GM18508 (cell line): ENCODE measurements at regions not wholly inside any gene's neighbourhood (a gene's known extent, or its start where the extent isn't known, plus 50 kb on each side); places are given as distances from the start of the nearest gene placed in this dataset.

Experiments used
- ATAC-seq: cut with Tn5 transposase; IDR thresholded peaks from one replicate; pipeline ENCODE4 v1.9.1; 2021; ENCODE audit warnings: moderate number of reproducible peaks; ENCODE audit not compliant: insufficient read depth, unreplicated experiment

DNA sequence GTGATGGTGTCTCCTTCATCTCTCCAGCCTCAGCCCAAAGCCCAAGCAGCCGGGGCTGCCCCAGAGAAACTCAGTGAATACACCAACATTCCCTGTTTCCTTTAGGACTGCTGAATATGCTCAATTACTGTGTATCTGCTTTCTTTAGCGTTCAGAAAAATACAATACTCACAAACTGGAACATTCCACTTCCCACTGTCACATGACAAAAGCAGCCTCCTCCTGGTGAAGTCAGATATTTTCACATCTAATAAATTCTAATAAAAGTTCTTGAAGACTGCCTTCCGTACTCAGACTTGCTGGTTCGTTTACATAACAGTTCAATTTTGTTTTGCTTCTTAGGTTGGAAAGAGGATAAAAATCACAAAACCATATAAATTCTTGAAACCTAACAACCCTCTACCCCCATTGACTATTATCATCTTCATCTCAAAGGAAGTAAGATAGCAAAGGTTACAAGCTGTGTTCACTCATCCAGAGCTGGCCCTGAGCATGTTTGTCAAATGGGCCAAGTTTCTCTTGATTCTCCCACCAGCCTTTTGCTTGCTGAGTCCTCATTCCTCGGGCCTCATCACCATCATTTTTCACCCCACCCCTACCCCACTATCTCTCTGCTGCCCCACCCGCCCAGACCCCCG lies 190.8 kb upstream of the HNRNPA3 start:
- ATAC-seq: no peak

DNA sequence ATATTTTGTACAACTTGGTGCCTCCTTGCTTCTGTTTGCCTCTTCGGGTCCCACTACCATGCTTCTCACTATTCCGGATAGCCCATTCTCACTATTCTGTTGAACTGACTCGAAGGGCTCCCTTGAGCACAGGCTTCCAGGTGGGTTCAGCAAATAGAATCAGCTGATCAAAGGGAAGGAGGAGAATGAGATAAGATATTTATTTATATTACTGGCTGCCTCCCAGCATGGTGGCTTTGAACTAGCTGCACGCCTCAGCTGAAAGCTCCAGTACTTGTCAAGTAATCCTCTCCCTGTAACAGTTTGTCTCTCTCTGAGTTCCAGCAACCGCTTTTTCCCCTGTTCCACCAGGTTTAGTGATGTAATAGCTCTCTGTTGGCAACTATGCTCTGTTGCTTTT lies 187.8 kb upstream of the HNRNPA3 start:
- ATAC-seq: no peak

DNA sequence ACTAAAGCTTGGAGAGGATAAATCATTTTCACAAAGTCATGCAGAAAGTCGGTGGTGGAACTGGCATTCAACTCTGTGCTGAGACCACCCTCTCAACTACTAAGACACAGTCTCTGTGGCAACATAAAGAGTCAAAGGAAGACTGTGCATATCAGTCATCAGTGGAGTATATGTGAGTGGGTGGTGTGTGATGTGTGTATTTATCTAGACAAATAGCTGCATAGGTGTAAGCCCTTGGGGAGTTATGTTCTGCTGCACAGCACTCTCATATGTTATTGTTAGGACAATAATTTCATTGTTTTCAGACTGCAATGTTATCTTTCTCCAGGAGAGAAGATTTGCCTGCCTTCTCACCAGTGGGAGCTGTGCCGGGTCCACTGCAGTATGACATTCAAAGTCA lies 186.3 kb upstream of the HNRNPA3 start:
- ATAC-seq: no peak

DNA sequence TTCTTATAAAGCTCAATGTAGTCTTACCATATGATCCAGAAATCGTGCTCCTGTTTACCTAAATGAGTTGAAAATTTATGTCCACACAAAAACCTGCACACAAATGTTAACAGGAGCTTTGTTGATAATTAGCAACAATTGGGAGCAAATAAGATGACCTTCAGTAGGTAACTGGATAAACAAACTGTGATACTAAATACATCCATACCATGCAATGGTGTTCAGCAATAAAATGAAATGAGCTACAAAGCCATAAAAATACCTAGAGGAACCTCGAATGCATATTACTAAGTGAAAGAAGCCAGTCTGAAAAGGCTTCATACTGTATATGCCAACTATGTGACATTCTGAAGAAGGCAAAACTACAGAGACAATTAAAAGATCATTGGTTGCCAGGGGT lies 185.6 kb upstream of the HNRNPA3 start:
- no peak for ATAC-seq

DNA sequence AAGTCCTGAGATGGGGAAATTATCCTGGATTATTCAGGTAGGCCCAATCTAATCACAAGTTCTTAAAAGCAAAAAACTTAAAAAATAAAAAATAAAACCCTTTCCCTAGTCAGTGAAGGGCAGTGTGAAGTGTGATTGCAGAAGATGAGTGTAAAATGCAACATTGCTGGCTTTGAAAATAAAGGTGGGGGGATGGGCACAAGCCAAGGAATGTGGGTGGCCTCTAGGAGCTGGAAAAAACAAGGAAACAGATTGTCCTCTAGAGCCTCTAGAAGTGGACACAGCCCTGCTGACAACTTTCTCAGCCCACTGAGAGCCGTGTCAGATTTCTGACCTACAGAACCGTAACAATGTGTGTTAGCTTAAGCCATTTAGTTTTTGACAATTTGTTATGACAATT lies 184.3 kb upstream of the HNRNPA3 start:
- no peak for ATAC-seq

DNA sequence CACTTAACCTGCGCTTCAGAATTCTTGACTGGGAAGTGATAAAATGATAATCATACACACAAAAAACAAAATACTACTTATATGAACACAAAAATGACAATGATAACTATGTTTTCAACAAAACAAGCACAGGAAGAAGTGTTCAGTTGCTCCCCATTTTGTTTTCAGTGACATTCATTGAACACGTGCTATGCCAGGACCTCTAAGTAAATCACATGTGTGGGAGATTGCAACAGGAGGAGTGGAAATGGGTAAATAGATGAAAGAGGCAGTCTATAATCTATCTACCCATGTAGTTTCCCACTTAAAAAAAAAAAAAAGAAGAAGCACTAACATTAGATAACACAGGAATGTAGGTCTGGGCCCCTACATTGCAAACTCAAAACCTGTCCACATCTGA lies 183.5 kb upstream of the HNRNPA3 start:
- ATAC-seq: no peak

DNA sequence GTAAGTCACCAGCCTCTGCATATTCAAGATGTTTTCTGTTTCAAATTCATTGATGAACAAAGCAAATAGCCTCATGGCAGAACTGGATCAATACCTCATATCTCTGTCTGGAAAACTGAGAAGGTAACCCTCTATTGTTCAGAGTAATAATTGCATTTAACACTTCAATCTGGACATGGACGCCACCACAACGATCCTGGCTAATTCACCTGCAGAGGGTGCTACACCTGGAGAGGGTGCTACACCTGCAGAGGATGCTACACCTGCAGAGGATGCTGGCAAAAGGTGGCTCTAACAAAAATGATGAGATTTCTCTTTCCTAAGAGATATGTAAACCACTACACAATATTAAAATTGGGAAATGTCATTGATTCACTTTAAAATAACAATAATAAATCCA lies 183.1 kb upstream of the HNRNPA3 start:
- ATAC-seq: no peak

DNA sequence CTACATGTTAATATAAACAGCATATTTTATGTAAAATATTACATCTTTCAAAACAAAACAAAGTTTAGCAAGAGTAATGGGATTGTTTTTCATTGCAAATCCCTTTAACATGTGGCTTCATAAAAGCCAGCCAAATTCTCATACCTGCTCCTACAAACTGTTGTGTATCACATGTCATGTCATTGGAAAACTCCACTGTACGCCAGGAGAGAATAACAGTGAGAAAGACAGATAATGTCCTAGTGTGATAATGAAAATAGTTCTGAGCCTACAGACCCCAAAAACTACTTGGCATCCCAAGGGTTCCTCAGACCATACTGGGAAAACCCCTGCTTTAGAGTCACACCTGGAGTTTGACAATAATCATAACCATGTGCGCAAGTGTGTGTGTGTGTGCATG lies 182.7 kb upstream of the HNRNPA3 start:
- ATAC-seq: no peak

DNA sequence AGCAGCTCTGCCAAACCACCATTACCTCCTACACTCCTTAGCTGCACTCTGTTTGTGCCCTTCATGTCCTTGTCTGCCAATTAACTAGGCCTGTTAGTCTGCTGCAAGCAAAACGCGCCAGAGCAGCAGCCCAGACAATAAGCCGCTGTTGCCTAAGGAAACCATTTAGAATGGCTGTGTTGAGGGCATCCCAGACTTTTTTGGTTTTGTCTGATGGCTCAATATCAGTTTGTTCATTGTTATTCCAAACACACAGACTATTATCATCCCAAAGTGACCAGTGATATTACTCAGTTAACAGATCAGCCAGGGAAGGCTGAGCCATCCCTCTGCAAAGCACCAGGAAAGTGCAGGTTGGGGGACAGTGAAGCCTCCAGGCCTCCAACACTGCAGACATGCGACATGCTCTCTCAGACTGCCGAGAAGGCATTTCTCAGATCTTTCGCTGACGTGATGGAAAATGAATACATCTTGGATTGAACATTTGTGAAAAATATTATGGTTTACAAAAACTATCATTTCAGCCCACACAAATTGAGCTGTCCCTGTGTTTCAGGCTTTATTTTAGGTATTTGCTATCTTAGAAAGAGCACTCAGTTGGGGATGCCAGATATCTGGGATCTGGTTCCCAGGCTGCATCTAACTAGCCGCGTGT lies 182.0 kb upstream of the HNRNPA3 start:
- ATAC-seq: no peak

DNA sequence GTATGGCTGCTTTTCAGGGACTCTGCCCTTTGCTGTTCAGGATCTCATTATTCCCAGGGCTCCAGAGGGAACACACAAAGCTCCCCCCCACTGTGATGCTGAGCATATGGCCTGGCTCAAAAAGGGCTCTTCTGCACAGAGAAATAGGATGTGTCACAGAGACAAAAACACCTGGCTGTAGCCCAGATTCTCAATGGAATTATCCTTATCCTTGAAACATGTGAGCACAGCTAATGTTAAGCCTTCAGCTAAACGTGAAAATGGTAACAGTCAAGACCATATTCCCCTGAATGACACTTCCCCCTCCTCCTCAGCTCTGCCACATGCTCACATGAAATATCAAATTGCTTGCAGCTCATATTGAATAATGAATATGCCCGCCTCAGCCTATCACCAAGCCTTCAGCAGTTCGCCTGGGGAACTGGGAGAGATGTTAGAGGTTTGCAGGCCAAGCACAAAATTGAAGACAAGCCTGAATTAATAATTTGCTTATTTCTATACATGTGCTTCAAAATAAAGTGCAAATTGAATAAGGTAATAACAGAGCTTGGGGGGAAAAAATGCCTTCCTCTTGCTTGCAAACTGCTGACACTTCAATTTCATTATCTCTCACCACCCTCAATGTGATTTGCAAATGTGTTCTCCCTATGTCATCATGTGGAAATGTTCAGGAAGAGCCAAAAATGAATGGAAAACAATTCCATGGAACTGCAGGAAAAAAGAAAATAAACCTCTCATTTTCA lies 181.0 kb upstream of the HNRNPA3 start:
- ATAC-seq: no peak

DNA sequence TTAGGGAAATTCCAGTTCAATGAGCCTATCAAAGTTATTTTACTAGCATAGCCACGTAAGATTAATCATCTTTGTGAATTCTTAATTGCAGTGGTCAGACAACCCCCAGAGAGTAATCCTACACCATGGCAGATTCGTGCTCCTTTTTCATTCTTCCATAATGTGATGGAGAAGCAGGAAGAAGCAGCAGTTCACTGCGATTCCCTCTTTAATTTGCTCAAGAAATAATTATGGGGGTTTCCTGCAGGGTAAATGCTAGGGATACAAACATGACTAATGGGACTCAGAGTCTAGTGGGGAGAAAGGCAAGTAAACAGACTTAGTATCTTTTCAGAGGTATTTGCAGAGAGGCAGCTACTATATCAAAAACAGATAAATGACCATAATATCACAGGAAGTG lies 175.8 kb upstream of the HNRNPA3 start:
- ATAC-seq: no peak

DNA sequence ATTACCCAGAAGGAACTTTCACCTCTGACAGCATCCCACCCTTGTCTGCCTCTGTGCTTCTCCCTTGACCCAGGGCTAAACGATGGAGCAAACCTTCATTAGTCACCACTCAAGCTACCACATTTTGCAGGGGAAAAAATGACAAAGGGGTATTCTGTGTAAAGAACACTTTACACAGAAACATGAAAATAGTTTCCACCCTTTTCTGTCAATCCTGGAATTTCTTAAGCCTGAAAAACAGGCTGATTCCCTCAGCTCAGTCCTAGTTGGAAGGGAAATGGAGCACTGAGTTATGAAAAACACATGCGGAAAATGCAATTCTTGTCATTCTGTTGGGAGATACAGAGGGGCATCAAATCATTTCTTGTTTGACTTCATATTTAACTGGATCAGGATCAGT lies 175.0 kb upstream of the HNRNPA3 start:
- no peak for ATAC-seq

DNA sequence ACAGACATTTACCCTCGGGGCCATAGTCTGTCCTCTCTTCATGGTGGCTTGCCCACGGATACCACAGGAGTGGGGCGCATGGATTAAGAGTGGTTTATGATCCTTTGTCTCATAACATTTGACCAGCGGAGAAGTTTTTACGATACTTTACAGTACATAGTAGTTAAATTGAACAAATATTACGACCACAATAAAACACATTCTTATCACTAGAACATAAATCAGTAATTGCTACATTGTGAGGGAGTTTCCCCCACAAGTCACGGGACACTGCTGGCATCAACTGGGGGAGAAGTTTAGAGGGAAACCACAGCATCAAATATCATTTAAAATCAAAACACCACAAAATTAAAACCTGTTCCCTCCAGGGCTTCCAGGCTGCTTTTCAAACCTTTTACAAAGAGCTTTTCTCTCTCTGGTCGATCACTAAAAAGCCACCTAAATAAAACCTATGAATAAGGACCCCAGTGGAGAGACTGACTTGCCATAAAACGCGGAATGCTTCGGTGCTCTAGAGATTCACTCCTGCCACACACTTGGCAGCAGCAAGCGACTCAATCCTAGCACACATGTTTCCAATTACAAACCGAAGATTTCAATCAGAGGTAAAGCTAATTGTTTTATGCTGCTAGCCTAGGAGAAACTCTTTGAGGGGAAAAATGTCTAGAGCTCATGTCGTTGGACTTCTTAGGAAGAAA lies 173.7 kb upstream of the HNRNPA3 start:
- no peak for ATAC-seq

DNA sequence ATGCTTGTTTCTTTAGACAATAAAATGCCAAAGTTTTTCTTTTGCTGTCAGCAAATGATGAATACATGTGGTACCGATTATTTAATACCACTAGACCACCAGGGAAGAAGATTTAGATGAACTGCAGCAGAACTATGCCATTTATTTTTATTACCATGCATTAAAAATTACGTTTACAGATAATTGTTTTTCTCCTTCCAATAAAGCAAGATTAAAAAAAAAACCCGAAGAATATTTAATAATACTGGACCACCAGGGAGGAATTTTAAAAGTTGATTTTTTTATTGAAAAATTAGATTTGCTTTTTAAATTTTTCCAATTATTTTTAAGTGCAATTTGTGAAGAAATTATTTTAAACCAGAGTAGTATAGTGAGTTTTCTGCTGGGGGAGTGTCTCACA lies 170.3 kb upstream of the HNRNPA3 start:
- no peak for ATAC-seq

DNA sequence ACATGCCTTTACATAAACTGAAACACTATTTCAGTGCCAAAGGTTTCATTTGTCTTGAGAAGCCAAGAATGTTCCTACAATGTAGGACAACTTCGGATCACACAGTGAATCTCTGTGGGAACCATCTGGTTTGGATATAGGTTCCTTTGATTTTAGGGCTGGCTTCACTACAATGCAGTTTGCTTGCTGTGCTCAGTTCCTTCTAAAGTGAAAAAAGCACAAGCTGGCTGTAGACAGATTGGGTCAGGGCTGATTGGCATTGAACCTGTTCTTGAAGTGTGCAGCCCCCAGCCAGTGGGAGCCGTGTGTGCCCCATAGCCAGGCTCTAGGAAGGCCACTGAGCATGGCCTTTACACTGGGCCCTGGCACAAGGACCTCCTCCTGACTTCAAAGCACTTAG lies 167.9 kb upstream of the HNRNPA3 start:
- ATAC-seq: no peak

DNA sequence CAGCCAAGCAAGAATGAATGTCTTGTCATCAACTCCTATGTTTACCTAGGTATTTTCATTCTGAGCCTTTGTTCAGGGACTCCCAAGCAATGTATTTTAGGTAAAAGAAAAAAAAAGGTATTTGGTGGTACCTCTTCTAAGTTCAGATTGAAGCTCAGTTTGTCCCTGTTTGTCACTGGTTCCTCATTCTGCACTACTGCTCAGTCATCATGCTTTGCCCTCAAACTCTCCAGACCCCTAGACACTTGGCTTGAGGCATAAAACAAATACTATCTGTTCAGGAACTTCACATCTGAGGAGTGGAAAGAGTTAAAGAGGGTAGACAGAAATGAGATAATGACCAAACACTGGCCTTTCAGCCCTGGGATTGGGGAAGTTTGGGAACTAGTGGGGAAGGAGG lies 163.6 kb upstream of the HNRNPA3 start:
- ATAC-seq: no peak

DNA sequence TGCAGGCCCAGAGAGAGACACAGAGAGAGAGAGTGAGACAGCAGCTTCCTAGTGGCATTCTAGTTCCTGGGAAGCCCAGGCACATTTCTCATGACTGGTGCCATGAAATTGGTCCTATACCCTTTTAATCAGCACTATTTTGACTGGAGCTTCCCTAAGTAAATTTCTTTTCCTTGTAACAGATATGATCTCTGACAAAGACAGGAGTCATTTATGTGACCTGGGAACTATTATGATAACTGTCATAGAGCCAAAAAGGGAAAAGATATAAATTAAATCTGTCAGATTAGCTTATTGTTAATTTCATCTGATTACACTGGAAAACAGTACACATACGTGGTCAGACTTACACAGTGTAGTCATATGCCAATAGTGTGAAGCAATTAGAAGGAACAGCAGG lies 161.3 kb upstream of the HNRNPA3 start:
- ATAC-seq: no peak

DNA sequence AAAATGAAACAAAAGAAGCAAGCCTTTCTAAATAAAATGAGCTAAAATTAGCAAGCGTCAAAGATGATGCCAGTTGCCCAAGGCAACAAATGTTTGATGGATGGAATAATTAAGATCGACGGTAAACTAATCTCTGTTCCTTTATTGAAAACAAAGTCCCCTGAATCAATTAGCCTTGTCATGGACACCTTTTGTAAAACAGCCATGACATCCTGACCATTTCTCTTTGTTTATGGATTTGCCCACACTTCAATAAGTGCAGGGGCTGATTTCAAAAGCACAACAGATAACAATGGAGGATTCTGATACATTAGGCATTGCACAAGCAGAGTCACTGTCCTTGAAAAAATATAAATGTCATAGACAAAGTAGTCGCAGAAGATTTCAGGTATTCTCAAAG lies 160.1 kb upstream of the HNRNPA3 start:
- ATAC-seq: no peak

DNA sequence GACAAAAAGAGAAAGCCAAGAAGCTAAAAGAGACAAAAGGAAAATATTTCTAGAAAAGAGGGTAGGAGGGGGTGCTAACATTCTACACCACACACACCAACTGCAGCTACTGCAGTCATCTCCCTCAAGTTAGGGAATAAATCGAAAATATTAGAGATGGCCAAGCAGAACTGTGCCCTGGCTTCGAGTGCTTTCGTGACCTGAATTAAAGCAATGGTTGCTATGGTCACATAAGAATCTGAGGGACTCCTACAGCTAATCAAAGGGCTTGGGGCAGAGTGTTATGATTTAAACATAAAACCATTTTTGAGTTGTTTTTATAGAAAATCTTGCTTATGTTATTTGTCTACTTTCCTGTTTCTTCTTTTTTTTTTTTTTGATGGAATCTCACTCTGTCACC lies 159.6 kb upstream of the HNRNPA3 start:
- no peak for ATAC-seq

DNA sequence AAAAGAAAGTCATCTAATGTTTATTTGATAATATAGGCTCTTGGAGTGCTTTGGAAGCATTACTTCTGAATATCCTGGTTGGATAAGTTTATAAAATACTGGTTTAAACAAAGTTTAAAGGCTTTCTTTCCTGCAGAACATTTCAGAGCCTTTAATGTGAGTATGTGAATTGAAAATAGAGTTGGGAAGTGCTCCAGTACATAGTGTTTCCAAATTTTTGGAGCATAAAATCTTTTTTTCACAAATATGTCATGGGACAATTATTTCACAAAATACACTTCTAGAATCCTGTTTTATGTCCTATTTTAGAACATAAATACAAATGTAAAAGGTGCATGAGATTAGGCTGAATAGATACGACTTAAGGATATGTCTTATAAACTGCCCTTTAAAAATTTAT lies 158.9 kb upstream of the HNRNPA3 start:
- ATAC-seq: no peak

DNA sequence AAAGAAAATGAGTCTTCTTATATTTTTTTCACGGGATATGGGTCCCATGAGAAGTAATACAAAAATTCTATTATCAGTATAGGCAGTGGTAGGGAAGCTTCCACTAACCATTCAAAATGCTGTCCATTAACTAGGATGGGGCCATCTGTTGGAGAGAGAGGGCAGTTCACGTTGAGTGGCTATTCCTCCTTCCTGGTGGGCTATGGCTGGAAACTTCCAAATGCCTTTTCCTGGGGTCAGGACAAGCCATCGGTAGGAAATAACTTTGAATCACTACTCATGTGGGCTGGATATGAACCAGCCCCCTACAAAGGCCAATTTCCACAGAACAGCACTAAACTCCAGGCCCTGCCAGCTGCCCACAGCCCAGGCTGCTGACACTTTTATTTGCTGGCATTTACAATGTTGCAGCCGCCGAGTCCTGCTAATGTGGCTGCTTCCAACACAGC lies 156.1 kb upstream of the HNRNPA3 start:
- no peak for ATAC-seq
